HG03558 (cell line): ENCODE measurements at regions not wholly inside any gene's neighbourhood (a gene's known extent, or its start where the extent isn't known, plus 50 kb on each side); places are given as distances from the start of the nearest gene placed in this dataset.
"Not testable (repeated sequence)": the region's sequence is repeated elsewhere in the genome, so short reads cannot be mapped to it uniquely, and the experiment has no call there.

Experiments
- ATAC-seq: cut with Tn5 transposase; IDR thresholded peaks from one replicate; pipeline ENCODE4 v1.9.1; 2021; ENCODE audit warnings: moderate number of reproducible peaks; ENCODE audit not compliant: unreplicated experiment; ENCODE audit errors: extremely low read depth

GRCh38 chrX:68980906-68981616 lies 152.2 kb downstream of the EFNB1 start:
- no peak for ATAC-seq

- ATAC-seq = no peak
Measured at GRCh38 chrX:68978655-68979054, 149.8 kb downstream of the EFNB1 start.

GRCh38 chrX:68978255-68978654 lies 149.4 kb downstream of the EFNB1 start:
- no peak for ATAC-seq

- ATAC-seq = no peak
Measured at GRCh38 chrX:68953331-68953730, 124.5 kb downstream of the EFNB1 start.

- ATAC-seq = not testable (repeated sequence)
Measured at GRCh38 chrX:68951942-68952619, 123.3 kb downstream of the EFNB1 start.

GRCh38 chrX:68950937-68951336 lies 122.1 kb downstream of the EFNB1 start:
- ATAC-seq = no peak

- no peak for ATAC-seq
Measured at GRCh38 chrX:68947882-68948605, 119.2 kb downstream of the EFNB1 start.

- no peak for ATAC-seq
Measured at GRCh38 chrX:68945603-68946228, 116.9 kb downstream of the EFNB1 start.

- ATAC-seq = no peak
Measured at GRCh38 chrX:68945081-68945602, 116.3 kb downstream of the EFNB1 start.

GRCh38 chrX:68944211-68944610 lies 115.4 kb downstream of the EFNB1 start:
- ATAC-seq = no peak

GRCh38 chrX:68942840-68943239 lies 114.0 kb downstream of the EFNB1 start:
- ATAC-seq = no peak

- no peak for ATAC-seq
Measured at GRCh38 chrX:68942104-68942503, 113.3 kb downstream of the EFNB1 start.

GRCh38 chrX:68941385-68941952 lies 112.6 kb downstream of the EFNB1 start:
- ATAC-seq = no peak

GRCh38 chrX:68940601-68941000 lies 111.8 kb downstream of the EFNB1 start:
- ATAC-seq = no peak

- ATAC-seq = no peak
Measured at GRCh38 chrX:68939868-68940267, 111.0 kb downstream of the EFNB1 start.

- no peak for ATAC-seq
Measured at GRCh38 chrX:68938244-68939004, 109.6 kb downstream of the EFNB1 start.

GRCh38 chrX:68937581-68937980 lies 108.8 kb downstream of the EFNB1 start:
- no peak for ATAC-seq

- ATAC-seq = no peak
Measured at GRCh38 chrX:68936608-68937007, 107.8 kb downstream of the EFNB1 start.

- ATAC-seq = no peak
Measured at GRCh38 chrX:68936126-68936525, 107.3 kb downstream of the EFNB1 start.

GRCh38 chrX:68935362-68935761 lies 106.5 kb downstream of the EFNB1 start:
- ATAC-seq = no peak
